C4-2B (cell line): ENCODE measurements at regions not wholly inside any gene's neighbourhood (a gene's known extent, or its start where the extent isn't known, plus 50 kb on each side); places are given as distances from the start of the nearest gene placed in this dataset.

Experiments used
- ZFX ChIP-seq: fragments of 450-650 bp; IDR thresholded peaks from 2 replicates; pipeline ENCODE4 v1.6.1; 2017
- TF ChIP-seq, protein P1 (sequence below): fragments of 450-650 bp; conservative IDR thresholded peaks from 2 replicates; pipeline ENCODE4 v1.5.1; 2017; ENCODE audit warnings: mild to moderate bottlenecking

DNA sequence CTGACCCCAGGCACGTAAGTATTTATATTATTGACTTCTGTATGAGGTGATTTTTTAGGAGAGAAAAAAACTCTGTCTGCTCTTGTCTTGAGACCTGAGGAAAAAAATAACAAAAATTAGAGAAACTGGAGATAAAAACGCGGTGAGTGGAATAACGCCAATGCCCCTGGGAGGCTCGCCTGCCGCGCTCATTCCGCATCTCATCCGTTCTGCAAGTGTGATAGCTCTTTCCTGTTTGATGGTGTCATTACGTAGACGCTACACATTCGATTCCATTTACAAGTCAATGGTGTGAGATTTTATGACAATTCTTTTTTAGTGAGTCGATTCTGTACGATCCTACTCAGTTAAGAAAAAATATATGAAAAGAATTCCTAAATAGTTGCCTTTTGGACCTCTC, 194.3 kb upstream of the SMIM21 start:
- TF ChIP-seq, protein P1, sequence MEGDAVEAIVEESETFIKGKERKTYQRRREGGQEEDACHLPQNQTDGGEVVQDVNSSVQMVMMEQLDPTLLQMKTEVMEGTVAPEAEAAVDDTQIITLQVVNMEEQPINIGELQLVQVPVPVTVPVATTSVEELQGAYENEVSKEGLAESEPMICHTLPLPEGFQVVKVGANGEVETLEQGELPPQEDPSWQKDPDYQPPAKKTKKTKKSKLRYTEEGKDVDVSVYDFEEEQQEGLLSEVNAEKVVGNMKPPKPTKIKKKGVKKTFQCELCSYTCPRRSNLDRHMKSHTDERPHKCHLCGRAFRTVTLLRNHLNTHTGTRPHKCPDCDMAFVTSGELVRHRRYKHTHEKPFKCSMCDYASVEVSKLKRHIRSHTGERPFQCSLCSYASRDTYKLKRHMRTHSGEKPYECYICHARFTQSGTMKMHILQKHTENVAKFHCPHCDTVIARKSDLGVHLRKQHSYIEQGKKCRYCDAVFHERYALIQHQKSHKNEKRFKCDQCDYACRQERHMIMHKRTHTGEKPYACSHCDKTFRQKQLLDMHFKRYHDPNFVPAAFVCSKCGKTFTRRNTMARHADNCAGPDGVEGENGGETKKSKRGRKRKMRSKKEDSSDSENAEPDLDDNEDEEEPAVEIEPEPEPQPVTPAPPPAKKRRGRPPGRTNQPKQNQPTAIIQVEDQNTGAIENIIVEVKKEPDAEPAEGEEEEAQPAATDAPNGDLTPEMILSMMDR = no peak
- no peak for TF ChIP-seq ZFX
